ENCODE measurements at regions not wholly inside any gene's neighbourhood (a gene's known extent, or its start where the extent isn't known, plus 50 kb on each side); places are given as distances from the start of the nearest gene placed in this dataset.
"Not testable (repeated sequence)": the region's sequence is repeated elsewhere in the genome, so short reads cannot be mapped to it uniquely, and the experiment has no call there.

DNA sequence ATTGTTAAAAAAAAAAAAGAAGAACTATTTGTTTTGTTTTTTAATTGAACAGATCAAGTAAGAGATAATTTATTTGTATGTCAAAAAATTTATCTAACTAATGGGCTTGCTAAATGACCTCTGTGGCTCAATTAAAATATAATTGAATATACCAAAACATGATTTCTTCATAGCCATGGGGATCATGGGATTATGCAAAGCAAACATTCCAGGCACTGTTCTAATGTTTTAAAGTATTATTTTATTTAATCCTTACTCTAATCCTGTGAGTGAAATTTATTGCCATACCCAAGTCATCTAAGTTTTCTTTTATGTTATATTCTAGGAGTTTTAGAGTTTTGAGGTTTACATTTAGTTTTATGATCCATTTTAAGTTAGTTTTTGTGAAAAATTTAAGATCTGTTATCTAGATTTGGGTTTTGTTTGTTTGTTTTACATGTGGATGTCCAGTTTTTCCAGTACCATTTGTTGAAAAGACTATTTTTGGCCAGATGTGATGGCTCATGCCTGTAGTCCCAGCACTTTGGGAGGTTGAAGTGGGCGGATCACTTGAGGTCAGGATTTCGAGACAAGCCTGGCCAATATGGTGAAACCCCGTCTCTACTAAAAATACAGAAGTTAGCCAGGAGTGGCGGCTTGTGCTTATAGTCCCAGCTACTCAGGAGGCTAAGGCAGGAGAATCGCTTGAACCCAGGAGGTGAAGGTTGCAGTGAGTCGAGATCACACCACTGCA, 52.3 kb upstream of the CNOT10 start:
- peak; percentile 22 for DNase-seq (ENCODE audit: low read depth)
- no peak overlapping the region for H3K4me3 ChIP-seq (ENCODE audit: low read depth, low read length)
- TF ChIP-seq, protein P1, sequence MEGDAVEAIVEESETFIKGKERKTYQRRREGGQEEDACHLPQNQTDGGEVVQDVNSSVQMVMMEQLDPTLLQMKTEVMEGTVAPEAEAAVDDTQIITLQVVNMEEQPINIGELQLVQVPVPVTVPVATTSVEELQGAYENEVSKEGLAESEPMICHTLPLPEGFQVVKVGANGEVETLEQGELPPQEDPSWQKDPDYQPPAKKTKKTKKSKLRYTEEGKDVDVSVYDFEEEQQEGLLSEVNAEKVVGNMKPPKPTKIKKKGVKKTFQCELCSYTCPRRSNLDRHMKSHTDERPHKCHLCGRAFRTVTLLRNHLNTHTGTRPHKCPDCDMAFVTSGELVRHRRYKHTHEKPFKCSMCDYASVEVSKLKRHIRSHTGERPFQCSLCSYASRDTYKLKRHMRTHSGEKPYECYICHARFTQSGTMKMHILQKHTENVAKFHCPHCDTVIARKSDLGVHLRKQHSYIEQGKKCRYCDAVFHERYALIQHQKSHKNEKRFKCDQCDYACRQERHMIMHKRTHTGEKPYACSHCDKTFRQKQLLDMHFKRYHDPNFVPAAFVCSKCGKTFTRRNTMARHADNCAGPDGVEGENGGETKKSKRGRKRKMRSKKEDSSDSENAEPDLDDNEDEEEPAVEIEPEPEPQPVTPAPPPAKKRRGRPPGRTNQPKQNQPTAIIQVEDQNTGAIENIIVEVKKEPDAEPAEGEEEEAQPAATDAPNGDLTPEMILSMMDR (IDR thresholded peaks at IDR 0.05; ENCODE audit: insufficient read depth, low read depth, low read length), result no peak

DNA sequence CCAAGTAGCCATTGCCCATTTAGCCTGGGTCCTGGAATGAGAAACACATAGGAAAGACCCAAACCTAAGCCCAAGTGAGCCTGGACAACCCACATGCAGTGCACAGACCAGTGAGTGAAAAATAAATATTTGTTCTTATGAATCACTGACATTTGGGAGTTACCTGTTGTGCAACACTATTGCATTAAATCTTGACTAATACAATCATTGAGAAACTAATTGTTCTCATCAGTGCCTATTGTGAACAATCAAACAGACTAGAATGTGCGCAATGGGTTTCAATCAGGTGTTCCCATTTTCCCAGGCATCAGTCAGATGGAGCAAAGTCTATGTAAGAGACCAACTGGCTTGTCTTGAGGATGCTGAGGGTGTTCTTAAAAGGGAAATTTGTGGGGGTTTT, 54.7 kb upstream of the CNOT10 start:
- no peak overlapping the region for H3K4me3 ChIP-seq (ENCODE audit: low read depth, low read length)
- DNase-seq (ENCODE audit: low read depth), result peak; percentile 8
- TF ChIP-seq, protein P1 (IDR thresholded peaks at IDR 0.05; ENCODE audit: insufficient read depth, low read depth, low read length), result no peak

DNA sequence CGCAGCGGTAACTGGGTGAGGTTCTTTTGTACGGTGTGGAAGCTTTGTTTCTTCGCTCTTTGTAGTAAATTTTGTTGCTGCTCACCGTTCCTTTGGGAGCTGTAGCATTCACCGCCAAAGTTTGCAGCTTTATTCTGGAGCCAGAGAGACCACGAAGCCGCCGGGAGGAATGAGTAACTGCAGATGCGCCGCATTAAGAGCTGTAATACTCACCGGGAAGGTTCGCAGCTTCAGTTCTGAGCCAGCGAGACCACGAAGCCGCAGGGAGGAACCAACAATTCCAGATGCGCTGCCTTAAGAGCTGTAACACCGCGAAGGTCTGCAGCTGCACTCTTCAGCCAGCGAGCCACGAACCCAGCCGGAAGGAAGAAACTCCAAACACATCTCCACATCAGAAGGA, 56.0 kb upstream of the DYNC1LI1 start:
- H3K4me3 ChIP-seq (ENCODE audit: low read depth, low read length), result no peak overlapping the region
- DNase-seq (ENCODE audit: low read depth), result no peak
- TF ChIP-seq, protein P1 (IDR thresholded peaks at IDR 0.05; ENCODE audit: insufficient read depth, low read depth, low read length), result no peak

DNA sequence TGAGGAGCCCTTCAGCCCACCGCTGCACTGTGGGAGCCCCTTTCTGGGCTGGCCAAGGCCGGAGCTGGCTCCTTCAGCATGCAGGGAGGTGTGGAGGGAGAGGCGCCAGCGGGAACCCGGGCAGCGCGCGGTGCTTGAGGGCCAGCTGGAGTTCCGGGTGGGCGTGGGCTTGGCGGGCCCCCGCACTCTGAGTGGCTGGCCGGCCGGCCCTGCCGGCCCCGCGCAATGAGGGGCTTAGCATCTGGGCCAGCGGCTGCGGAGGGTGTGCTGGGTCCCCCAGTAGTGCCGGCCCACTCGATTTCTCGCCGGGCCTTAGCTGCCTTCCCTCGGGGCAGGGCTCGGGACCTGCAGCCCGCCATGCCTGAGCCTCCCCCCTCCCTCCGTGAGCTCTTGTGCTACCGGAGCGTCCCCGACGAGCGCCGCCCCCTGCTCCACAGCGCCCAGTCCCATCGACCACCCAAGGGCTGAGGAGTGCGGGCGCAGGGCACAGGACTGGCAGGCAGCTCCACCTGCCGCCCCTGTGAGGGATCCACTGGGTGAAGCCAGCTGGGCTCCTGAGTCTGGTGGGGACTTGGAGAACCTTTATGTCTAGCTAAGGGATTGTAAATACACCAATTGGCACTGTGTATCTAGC, 55.0 kb upstream of the DYNC1LI1 start:
- not testable (repeated sequence) for DNase-seq (ENCODE audit: low read depth); H3K4me3 ChIP-seq (ENCODE audit: low read depth, low read length)

DNA sequence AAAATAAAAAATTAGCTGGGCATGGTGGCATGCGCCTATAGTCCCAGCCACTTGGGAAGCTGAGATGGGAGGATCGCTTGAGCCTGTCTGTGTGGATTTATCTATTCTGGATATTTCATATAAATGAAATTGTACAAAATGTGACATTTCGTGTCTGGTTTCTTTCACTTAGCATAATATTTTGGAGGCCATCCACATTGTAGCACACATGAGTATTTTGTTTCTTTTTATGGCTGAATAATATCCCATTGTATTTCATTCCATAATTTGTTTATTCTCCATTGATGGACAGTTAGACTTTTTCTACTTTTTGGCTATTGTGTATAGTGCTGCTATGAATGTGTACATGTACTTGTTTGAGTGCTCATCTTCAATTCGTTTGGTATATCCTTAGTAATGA, 52.9 kb upstream of the DYNC1LI1 start:
- DNase-seq (ENCODE audit: low read depth), result no peak
- TF ChIP-seq, protein P1 (IDR thresholded peaks at IDR 0.05; ENCODE audit: insufficient read depth, low read depth, low read length), result no peak
- no peak overlapping the region for H3K4me3 ChIP-seq (ENCODE audit: low read depth, low read length)

DNA sequence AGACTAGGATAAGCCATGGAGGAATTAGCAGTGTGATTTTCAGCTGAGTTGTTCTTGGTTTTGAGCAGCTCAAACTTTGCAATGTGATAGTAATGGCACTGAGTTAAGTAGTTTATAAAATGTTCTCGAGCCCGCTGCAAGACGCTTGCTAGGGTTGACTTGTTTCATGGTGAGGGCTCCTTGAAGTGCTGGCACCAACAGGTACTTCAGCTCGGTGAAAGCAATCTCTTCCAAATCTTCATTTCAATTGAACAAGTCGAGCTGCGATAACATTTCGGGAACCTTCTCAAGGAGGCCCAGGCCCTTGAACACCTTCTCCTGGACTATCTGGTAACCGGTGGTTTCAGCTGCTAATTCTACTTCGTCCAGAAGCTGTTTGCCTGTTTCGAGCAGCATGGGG, 50.8 kb upstream of the DYNC1LI1 start:
- H3K4me3 ChIP-seq (ENCODE audit: low read depth, low read length), result no peak overlapping the region
- DNase-seq (ENCODE audit: low read depth), result no peak
- TF ChIP-seq, protein P1 (IDR thresholded peaks at IDR 0.05; ENCODE audit: insufficient read depth, low read depth, low read length), result no peak

DNA sequence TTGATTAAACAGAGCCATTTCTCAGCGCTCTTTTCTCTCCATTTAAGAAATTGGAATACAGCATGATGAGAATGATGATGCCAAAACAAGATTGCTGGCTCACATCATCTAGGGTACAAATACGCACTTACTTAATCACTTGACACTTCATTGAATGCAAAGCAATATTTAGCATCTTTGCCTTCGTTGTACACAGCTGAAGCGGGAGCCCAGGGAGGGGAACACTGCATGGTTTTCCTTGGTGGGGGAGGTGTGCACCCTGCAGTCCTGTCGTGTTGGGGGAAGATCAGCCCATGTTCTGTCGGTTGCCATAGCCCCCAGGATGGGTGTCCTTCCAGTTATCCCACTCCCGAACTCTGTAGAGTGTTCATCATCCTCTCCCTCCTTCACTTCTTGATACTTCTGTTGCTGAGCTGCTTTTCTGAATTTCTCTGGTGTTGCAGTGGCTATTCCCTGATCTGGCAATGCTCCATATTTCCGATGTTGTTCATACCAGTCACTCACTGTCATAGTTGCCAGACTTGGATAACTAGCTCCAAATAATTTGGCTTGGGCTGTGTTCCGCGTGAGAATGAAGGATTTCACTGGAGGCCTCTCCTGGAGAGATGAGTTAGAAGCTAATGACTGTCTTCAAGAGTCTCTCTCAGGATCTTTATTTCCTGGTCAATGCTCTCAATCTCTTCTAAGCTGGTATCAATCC, 50.1 kb upstream of the DYNC1LI1 start:
- H3K4me3 ChIP-seq (ENCODE audit: low read depth, low read length), result no peak overlapping the region
- TF ChIP-seq, protein P1 (IDR thresholded peaks at IDR 0.05; ENCODE audit: insufficient read depth, low read depth, low read length), result no peak
- no peak for DNase-seq (ENCODE audit: low read depth)

All from fibroblast of villous mesenchyme (primary cell).